Fibroblast of villous mesenchyme (primary cell): ENCODE measurements at regions not wholly inside any gene's neighbourhood (a gene's known extent, or its start where the extent isn't known, plus 50 kb on each side); places are given as distances from the start of the nearest gene placed in this dataset.

Experiments
- DNase-seq: peaks from one replicate; pipeline ENCODE4 v3.0.0-alpha.2; 2010; ENCODE audit warnings: low read depth
- H3K4me3 ChIP-seq: 2 replicates; pipeline ENCODE4 v1.5.1; 2011; ENCODE audit warnings: low read depth, mild to moderate bottlenecking, low read length
- CTCF ChIP-seq: IDR thresholded peaks from 2 replicates; pipeline ENCODE4 v1.5.1; 2012; ENCODE audit warnings: low read depth, mild to moderate bottlenecking, low read length; ENCODE audit not compliant: insufficient read depth

GRCh38 chr9:665296-665695, 176.2 kb upstream of the DMRT1 start:
- no peak for DNase-seq
- no peak overlapping the region for H3K4me3 ChIP-seq
- no peak for TF ChIP-seq CTCF

GRCh38 chr9:671997-672396, 169.5 kb upstream of the DMRT1 start:
- H3K4me3 ChIP-seq: no peak overlapping the region
- DNase-seq: no peak
- no peak for TF ChIP-seq CTCF

- no peak for DNase-seq
- no peak overlapping the region for H3K4me3 ChIP-seq
- no peak for TF ChIP-seq CTCF
These were observed 168.6 kb upstream of the DMRT1 start for GRCh38 chr9:672851-673250.

- no peak for TF ChIP-seq CTCF
- no peak overlapping the region for H3K4me3 ChIP-seq
- peak; percentile 54 for DNase-seq
These were observed 168.1 kb upstream of the DMRT1 start for GRCh38 chr9:673264-673965.

DNA sequence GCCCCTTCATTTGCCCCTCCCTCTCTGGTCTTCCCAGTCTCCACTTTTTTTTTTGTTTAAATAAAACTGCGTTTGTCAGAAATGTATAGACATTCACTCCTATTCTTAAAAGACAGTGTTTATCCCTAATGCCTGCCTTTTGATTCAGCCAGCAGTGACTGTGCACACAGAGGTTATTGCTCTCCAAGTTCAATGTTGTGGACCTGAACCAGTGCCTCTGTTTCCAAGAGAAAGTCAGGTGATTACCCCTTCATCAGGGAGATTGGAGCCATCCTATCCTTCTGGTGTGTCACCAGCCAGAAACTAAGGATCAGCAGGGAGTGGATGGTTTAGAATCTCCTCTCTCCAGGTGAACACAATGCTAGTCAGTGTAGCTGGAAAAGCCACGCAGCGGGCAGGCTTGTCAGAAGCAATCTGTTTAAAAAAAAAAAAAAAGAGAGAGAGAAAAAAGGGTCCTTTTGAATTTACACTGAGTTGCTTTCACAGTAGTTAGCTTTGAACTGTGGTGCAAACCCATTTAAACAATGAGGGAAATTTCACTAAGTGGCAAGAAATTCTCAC, 167.5 kb upstream of the DMRT1 start:
- no peak for TF ChIP-seq CTCF
- H3K4me3 ChIP-seq: no peak overlapping the region
- no peak for DNase-seq

GRCh38 chr9:675697-676370, 165.7 kb upstream of the DMRT1 start:
- DNase-seq: no peak
- TF ChIP-seq CTCF: no peak
- no peak overlapping the region for H3K4me3 ChIP-seq
